WTC11 (cell line): ENCODE measurements at regions not wholly inside any gene's neighbourhood (a gene's known extent, or its start where the extent isn't known, plus 50 kb on each side); places are given as distances from the start of the nearest gene placed in this dataset.

Source experiments
- CBFB ChIP-seq: sonication (generic); formaldehyde crosslinking; IDR thresholded peaks from 2 replicates; pipeline ENCODE4 v1.8.1; 2022; ENCODE audit warnings: mild to moderate bottlenecking, low read depth, missing genetic modification reagents
- EMX1 ChIP-seq: fragments of 250-450 bp; sonication (Bioruptor Pico); IDR thresholded peaks from 2 replicates; pipeline ENCODE4 v1.8.0; 2021; ENCODE audit warnings: mild to moderate bottlenecking
- ESRRA ChIP-seq: sonication (generic); formaldehyde crosslinking; IDR thresholded peaks from 2 replicates; pipeline ENCODE4 v1.8.1; 2022; ENCODE audit warnings: mild to moderate bottlenecking, missing genetic modification reagents, borderline replicate concordance
- ETV6 ChIP-seq: sonication (generic); formaldehyde crosslinking; IDR thresholded peaks from 2 replicates; pipeline ENCODE4 v1.8.1; 2022; ENCODE audit warnings: mild to moderate bottlenecking, missing genetic modification reagents
- RELA ChIP-seq: sonication (generic); formaldehyde crosslinking; IDR thresholded peaks from 2 replicates; pipeline ENCODE4 v1.8.1; 2022; ENCODE audit warnings: missing genetic modification reagents, mild to moderate bottlenecking, borderline replicate concordance
- TEAD4 ChIP-seq: sonication (generic); formaldehyde crosslinking; IDR thresholded peaks from 2 replicates; pipeline ENCODE4 v1.8.0; 2022; ENCODE audit warnings: mild to moderate bottlenecking, missing genetic modification reagents
- ZBTB21 ChIP-seq: sonication (generic); formaldehyde crosslinking; IDR thresholded peaks from 2 replicates; pipeline ENCODE4 v1.8.1; 2023; ENCODE audit warnings: mild to moderate bottlenecking, missing genetic modification reagents, borderline replicate concordance
- ZNF138 ChIP-seq: sonication (generic); formaldehyde crosslinking; conservative IDR thresholded peaks from 2 replicates; pipeline ENCODE4 v1.8.1; 2022; ENCODE audit warnings: mild to moderate bottlenecking, moderate library complexity, missing genetic modification reagents
- ZNF416 ChIP-seq: fragments of 250-450 bp; sonication (Bioruptor Pico); IDR thresholded peaks from 2 replicates; pipeline ENCODE4 v1.9.0; 2021; ENCODE audit warnings: mild to moderate bottlenecking, inconsistent platforms
- TF ChIP-seq, protein P1 (sequence below): fragments of 250-450 bp; sonication (Bioruptor Pico); IDR thresholded peaks from 2 replicates; pipeline ENCODE4 v1.9.0; 2021; ENCODE audit warnings: moderate library complexity, mild to moderate bottlenecking, inconsistent platforms, borderline replicate concordance
- TF ChIP-seq, protein P2 (sequence below): fragments of 200-600 bp; IDR thresholded peaks from 2 replicates; pipeline ENCODE4 v1.8.0; 2022; ENCODE audit warnings: antibody characterized with exemption
- TF ChIP-seq, protein P3 (sequence below): sonication (generic); formaldehyde crosslinking; IDR thresholded peaks from 2 replicates; pipeline ENCODE4 v1.8.1; 2023; ENCODE audit warnings: mild to moderate bottlenecking, missing genetic modification reagents, moderate library complexity
- TF ChIP-seq, protein P4 (sequence below): sonication (generic); formaldehyde crosslinking; IDR thresholded peaks from 2 replicates; pipeline ENCODE4 v1.8.1; 2022; ENCODE audit warnings: low read depth, mild to moderate bottlenecking, moderate library complexity, missing genetic modification reagents, borderline replicate concordance
- TF ChIP-seq, protein P5 (sequence below): sonication (generic); formaldehyde crosslinking; IDR thresholded peaks from 2 replicates; pipeline ENCODE4 v1.8.1; 2022; ENCODE audit warnings: low read depth, missing genetic modification reagents, borderline replicate concordance

DNA sequence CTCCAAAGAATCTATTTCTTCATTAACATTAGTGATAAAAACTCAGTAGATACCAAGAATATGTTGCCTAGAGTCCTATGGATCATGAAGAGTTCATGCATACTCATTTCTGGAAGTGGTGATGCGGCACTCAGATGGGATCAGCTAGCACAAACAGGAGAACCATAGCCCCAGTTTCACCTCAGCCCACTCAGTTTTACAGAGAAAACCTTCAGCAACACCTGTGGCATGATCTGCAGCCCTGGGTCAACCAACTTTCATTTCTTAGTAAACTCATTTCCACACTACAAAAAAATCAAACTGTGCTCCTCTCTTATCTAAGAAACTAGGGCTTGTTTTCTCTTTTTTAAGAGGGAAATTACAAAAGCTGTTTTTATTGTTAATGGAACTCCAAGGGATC, 569.4 kb downstream of the CCDC85A start:
- TF ChIP-seq, protein P1, sequence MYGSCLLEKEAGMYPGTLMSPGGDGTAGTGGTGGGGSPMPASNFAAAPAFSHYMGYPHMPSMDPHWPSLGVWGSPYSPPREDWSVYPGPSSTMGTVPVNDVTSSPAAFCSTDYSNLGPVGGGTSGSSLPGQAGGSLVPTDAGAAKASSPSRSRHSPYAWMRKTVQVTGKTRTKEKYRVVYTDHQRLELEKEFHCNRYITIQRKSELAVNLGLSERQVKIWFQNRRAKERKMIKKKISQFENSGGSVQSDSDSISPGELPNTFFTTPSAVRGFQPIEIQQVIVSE (CRISPR knock-in tag) = no peak
- TF ChIP-seq ZNF416 (CRISPR knock-in tag) (no peak), ESRRA (CRISPR knock-in tag) (no peak), CBFB (CRISPR knock-in tag) (no peak), ETV6 (CRISPR knock-in tag) (no peak), TEAD4 (CRISPR knock-in tag) (no peak), EMX1 (CRISPR knock-in tag) (no peak), ZBTB21 (CRISPR knock-in tag) (no peak), ZNF138 (CRISPR knock-in tag) (no peak), RELA (CRISPR knock-in tag) (no peak)
- TF ChIP-seq, protein P2, sequence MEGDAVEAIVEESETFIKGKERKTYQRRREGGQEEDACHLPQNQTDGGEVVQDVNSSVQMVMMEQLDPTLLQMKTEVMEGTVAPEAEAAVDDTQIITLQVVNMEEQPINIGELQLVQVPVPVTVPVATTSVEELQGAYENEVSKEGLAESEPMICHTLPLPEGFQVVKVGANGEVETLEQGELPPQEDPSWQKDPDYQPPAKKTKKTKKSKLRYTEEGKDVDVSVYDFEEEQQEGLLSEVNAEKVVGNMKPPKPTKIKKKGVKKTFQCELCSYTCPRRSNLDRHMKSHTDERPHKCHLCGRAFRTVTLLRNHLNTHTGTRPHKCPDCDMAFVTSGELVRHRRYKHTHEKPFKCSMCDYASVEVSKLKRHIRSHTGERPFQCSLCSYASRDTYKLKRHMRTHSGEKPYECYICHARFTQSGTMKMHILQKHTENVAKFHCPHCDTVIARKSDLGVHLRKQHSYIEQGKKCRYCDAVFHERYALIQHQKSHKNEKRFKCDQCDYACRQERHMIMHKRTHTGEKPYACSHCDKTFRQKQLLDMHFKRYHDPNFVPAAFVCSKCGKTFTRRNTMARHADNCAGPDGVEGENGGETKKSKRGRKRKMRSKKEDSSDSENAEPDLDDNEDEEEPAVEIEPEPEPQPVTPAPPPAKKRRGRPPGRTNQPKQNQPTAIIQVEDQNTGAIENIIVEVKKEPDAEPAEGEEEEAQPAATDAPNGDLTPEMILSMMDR = no peak
- TF ChIP-seq, protein P3, sequence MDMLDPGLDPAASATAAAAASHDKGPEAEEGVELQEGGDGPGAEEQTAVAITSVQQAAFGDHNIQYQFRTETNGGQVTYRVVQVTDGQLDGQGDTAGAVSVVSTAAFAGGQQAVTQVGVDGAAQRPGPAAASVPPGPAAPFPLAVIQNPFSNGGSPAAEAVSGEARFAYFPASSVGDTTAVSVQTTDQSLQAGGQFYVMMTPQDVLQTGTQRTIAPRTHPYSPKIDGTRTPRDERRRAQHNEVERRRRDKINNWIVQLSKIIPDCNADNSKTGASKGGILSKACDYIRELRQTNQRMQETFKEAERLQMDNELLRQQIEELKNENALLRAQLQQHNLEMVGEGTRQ (CRISPR knock-in tag) = no peak
- TF ChIP-seq, protein P4, sequence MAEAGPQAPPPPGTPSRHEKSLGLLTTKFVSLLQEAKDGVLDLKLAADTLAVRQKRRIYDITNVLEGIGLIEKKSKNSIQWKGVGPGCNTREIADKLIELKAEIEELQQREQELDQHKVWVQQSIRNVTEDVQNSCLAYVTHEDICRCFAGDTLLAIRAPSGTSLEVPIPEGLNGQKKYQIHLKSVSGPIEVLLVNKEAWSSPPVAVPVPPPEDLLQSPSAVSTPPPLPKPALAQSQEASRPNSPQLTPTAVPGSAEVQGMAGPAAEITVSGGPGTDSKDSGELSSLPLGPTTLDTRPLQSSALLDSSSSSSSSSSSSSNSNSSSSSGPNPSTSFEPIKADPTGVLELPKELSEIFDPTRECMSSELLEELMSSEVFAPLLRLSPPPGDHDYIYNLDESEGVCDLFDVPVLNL (CRISPR knock-in tag) = no peak
- TF ChIP-seq, protein P5, sequence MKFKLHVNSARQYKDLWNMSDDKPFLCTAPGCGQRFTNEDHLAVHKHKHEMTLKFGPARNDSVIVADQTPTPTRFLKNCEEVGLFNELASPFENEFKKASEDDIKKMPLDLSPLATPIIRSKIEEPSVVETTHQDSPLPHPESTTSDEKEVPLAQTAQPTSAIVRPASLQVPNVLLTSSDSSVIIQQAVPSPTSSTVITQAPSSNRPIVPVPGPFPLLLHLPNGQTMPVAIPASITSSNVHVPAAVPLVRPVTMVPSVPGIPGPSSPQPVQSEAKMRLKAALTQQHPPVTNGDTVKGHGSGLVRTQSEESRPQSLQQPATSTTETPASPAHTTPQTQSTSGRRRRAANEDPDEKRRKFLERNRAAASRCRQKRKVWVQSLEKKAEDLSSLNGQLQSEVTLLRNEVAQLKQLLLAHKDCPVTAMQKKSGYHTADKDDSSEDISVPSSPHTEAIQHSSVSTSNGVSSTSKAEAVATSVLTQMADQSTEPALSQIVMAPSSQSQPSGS (CRISPR knock-in tag) = no peak
